ENCODE measurements at regions not wholly inside any gene's neighbourhood (a gene's known extent, or its start where the extent isn't known, plus 50 kb on each side); places are given as distances from the start of the nearest gene placed in this dataset.

- DNase-seq (ENCODE audit: low spot score in 2 of 2): no peak
- Histone ChIP-seq H3K27me3 (ENCODE audit: low read depth) (no peaks in the 10 kb centered on the region), H3K36me3 (replicated peaks) (no peaks in the 10 kb centered on the region), H3K4me1 (no peaks in the 10 kb centered on the region), H3K4me3 (no peak overlapping the region), H3K9me3 (no peaks in the 10 kb centered on the region)
- in situ Hi-C loops (cut with MboI; ENCODE audit: low sequenced_read_pairs): no loop called here
Measured at GRCh38 chr2:66073172-66073571, 361.8 kb upstream of the MEIS1 start.

- in situ Hi-C loops (cut with MboI; ENCODE audit: low sequenced_read_pairs): no loop called here
- H3K4me3 ChIP-seq: no peak overlapping the region
- H3K27me3 ChIP-seq (ENCODE audit: low read depth): no peaks in the 10 kb centered on the region
- H3K4me1 ChIP-seq: no peaks in the 10 kb centered on the region
- DNase-seq (ENCODE audit: low spot score in 2 of 2): no peak
- H3K9me3 ChIP-seq: no peaks in the 10 kb centered on the region
- no peaks in the 10 kb centered on the region for H3K36me3 ChIP-seq (replicated peaks)
Measured at GRCh38 chr2:66070721-66071602, 364.0 kb upstream of the MEIS1 start.

GRCh38 chr2:66069937-66070720 lies 364.8 kb upstream of the MEIS1 start:
- no peak for DNase-seq (ENCODE audit: low spot score in 2 of 2)
- Histone ChIP-seq H3K9me3 (no peaks in the 10 kb centered on the region), H3K4me1 (no peaks in the 10 kb centered on the region), H3K4me3 (no peak overlapping the region), H3K36me3 (replicated peaks) (no peaks in the 10 kb centered on the region), H3K27me3 (ENCODE audit: low read depth) (no peaks in the 10 kb centered on the region)
- in situ Hi-C loops (cut with MboI; ENCODE audit: low sequenced_read_pairs): no loop called here

GRCh38 chr2:66066032-66066431 lies 368.9 kb upstream of the MEIS1 start:
- Histone ChIP-seq H3K4me3 (no peak overlapping the region), H3K36me3 (replicated peaks) (no peaks in the 10 kb centered on the region), H3K4me1 (no peaks in the 10 kb centered on the region), H3K9me3 (no peaks in the 10 kb centered on the region), H3K27me3 (ENCODE audit: low read depth) (no peaks in the 10 kb centered on the region; the same call in 1 of the 2 replicates)
- in situ Hi-C loops (cut with MboI; ENCODE audit: low sequenced_read_pairs): no loop called here
- no peak for DNase-seq (ENCODE audit: low spot score in 2 of 2)

- Histone ChIP-seq H3K4me1 (no peaks in the 10 kb centered on the region), H3K36me3 (replicated peaks) (no peaks in the 10 kb centered on the region), H3K9me3 (no peaks in the 10 kb centered on the region), H3K4me3 (no peak overlapping the region), H3K27me3 (ENCODE audit: low read depth) (no peaks in the 10 kb centered on the region; the same call in 1 of the 2 replicates)
- in situ Hi-C loops (cut with MboI; ENCODE audit: low sequenced_read_pairs): no loop called here
- no peak for DNase-seq (ENCODE audit: low spot score in 2 of 2)
Measured at GRCh38 chr2:66059332-66059731, 375.6 kb upstream of the MEIS1 start.

GRCh38 chr2:66058675-66059074 lies 376.2 kb upstream of the MEIS1 start:
- Histone ChIP-seq H3K9me3 (no peaks in the 10 kb centered on the region), H3K36me3 (replicated peaks) (no peaks in the 10 kb centered on the region), H3K27me3 (ENCODE audit: low read depth) (no peaks in the 10 kb centered on the region; the same call in 1 of the 2 replicates), H3K4me3 (no peak overlapping the region), H3K4me1 (no peaks in the 10 kb centered on the region)
- no peak for DNase-seq (ENCODE audit: low spot score in 2 of 2)
- in situ Hi-C loops (cut with MboI; ENCODE audit: low sequenced_read_pairs): no loop called here

GRCh38 chr2:66057844-66058243 lies 377.1 kb upstream of the MEIS1 start:
- Histone ChIP-seq H3K36me3 (replicated peaks) (no peaks in the 10 kb centered on the region), H3K9me3 (no peaks in the 10 kb centered on the region), H3K4me3 (no peak overlapping the region), H3K27me3 (ENCODE audit: low read depth) (no peaks in the 10 kb centered on the region; the same call in 1 of the 2 replicates), H3K4me1 (no peaks in the 10 kb centered on the region)
- in situ Hi-C loops (cut with MboI; ENCODE audit: low sequenced_read_pairs): no loop called here
- no peak for DNase-seq (ENCODE audit: low spot score in 2 of 2)

GRCh38 chr2:66050392-66050791 lies 384.5 kb upstream of the MEIS1 start:
- Histone ChIP-seq H3K4me1 (no peaks in the 10 kb centered on the region), H3K9me3 (no peaks in the 10 kb centered on the region), H3K4me3 (no peak overlapping the region), H3K27me3 (ENCODE audit: low read depth) (no peaks in the 10 kb centered on the region), H3K36me3 (replicated peaks) (no peaks in the 10 kb centered on the region)
- DNase-seq (ENCODE audit: low spot score in 2 of 2): no peak
- in situ Hi-C loops (cut with MboI; ENCODE audit: low sequenced_read_pairs): no loop called here

GRCh38 chr2:66048667-66049066 lies 386.3 kb upstream of the MEIS1 start:
- H3K9me3 ChIP-seq: no peaks in the 10 kb centered on the region
- H3K27me3 ChIP-seq (ENCODE audit: low read depth): no peaks in the 10 kb centered on the region
- H3K4me1 ChIP-seq: no peaks in the 10 kb centered on the region
- no peaks in the 10 kb centered on the region for H3K36me3 ChIP-seq (replicated peaks)
- in situ Hi-C loops (cut with MboI; ENCODE audit: low sequenced_read_pairs): no loop called here
- H3K4me3 ChIP-seq: no peak overlapping the region
- no peak for DNase-seq (ENCODE audit: low spot score in 2 of 2)

- Histone ChIP-seq H3K27me3 (ENCODE audit: low read depth) (no peaks in the 10 kb centered on the region), H3K36me3 (replicated peaks) (no peaks in the 10 kb centered on the region), H3K9me3 (no peaks in the 10 kb centered on the region), H3K4me1 (no peaks in the 10 kb centered on the region), H3K4me3 (no peak overlapping the region)
- no peak for DNase-seq (ENCODE audit: low spot score in 2 of 2)
- in situ Hi-C loops (cut with MboI; ENCODE audit: low sequenced_read_pairs): no loop called here
Measured at GRCh38 chr2:66041902-66042657, 392.8 kb upstream of the MEIS1 start.

- DNase-seq (ENCODE audit: low spot score in 2 of 2): no peak
- H3K27me3 ChIP-seq (ENCODE audit: low read depth): no peaks in the 10 kb centered on the region
- in situ Hi-C loops (cut with MboI; ENCODE audit: low sequenced_read_pairs): no loop called here
- H3K36me3 ChIP-seq (replicated peaks): no peaks in the 10 kb centered on the region
- no peaks in the 10 kb centered on the region for H3K4me1 ChIP-seq
- H3K9me3 ChIP-seq: no peaks in the 10 kb centered on the region
- no peak overlapping the region for H3K4me3 ChIP-seq
Measured at GRCh38 chr2:66036948-66037347, 398.0 kb upstream of the MEIS1 start.

GRCh38 chr2:66034467-66034866 lies 400.5 kb upstream of the MEIS1 start:
- Histone ChIP-seq H3K4me3 (no peak overlapping the region), H3K36me3 (replicated peaks) (no peaks in the 10 kb centered on the region), H3K4me1 (no peaks in the 10 kb centered on the region), H3K9me3 (no peaks in the 10 kb centered on the region), H3K27me3 (ENCODE audit: low read depth) (no peaks in the 10 kb centered on the region)
- in situ Hi-C loops (cut with MboI; ENCODE audit: low sequenced_read_pairs): no loop called here
- no peak for DNase-seq (ENCODE audit: low spot score in 2 of 2)

- in situ Hi-C loops (cut with MboI; ENCODE audit: low sequenced_read_pairs): no loop called here
- Histone ChIP-seq H3K9me3 (no peaks in the 10 kb centered on the region), H3K36me3 (replicated peaks) (no peaks in the 10 kb centered on the region), H3K4me3 (no peak overlapping the region), H3K27me3 (ENCODE audit: low read depth) (no peaks in the 10 kb centered on the region), H3K4me1 (no peaks in the 10 kb centered on the region)
- no peak for DNase-seq (ENCODE audit: low spot score in 2 of 2)
Measured at GRCh38 chr2:66032226-66032775, 402.6 kb upstream of the MEIS1 start.
